HG03066 (cell line): ENCODE measurements at regions not wholly inside any gene's neighbourhood (a gene's known extent, or its start where the extent isn't known, plus 50 kb on each side); places are given as distances from the start of the nearest gene placed in this dataset.
"Not testable (repeated sequence)": the region's sequence is repeated elsewhere in the genome, so short reads cannot be mapped to it uniquely, and the experiment has no call there.

ENCODE experiments used
- ATAC-seq: cut with Tn5 transposase; IDR thresholded peaks from one replicate; pipeline ENCODE4 v1.9.1; 2021; ENCODE audit warnings: low read depth; ENCODE audit not compliant: unreplicated experiment

DNA sequence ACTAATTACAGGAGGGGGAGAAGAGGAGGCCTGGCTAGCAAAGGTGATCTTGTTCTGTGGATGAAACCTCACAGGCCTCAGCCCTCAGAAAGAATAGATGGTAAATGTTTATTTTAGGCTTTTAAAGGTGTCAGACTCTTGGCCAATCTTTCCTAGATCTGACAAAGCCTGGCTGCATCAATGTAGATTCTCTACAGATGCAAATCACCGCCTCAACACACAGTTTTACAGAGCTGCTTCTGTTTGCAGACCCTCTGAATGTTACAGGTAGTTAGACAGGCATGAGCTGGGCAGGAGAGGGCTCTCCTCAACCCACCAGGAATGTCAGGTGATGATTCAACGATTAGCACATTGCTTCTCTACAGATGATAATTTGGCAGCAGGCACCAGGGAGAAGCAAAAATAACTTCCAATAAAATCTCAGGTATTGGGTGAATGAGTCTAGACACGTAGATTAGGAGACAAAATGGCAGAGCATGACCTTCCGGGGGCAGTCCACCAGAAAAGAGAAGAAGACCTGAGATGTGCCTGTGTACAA is 105.4 kb upstream of the VANGL1 start:
- no peak for ATAC-seq

DNA sequence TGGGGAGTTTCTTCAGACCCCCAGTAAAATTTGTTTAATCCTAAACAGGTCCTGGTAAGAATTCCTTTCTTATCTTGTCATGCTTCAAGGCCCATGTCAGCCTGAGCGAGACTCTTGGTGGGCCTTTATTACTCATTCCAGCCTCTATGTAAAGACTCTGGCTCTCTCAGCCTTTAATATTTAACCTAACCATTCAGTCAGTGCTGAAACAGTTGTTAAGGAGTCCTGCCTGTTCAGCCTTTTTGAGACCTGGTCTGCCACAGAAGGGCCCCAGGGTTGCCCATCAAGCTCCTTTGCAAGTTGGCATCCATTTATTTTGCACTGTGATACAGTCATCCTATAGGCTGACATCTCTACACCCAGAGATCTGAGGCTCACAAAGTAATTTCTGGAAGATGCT is 107.7 kb upstream of the VANGL1 start:
- no peak for ATAC-seq

- no peak for ATAC-seq
Observed at GRCh38 chr1:115531631-115532264, 110.0 kb upstream of the VANGL1 start.

- no peak for ATAC-seq
Observed at GRCh38 chr1:115530407-115530806, 111.4 kb upstream of the VANGL1 start.

GRCh38 chr1:115529216-115529897 is 112.4 kb upstream of the VANGL1 start:
- no peak for ATAC-seq

DNA sequence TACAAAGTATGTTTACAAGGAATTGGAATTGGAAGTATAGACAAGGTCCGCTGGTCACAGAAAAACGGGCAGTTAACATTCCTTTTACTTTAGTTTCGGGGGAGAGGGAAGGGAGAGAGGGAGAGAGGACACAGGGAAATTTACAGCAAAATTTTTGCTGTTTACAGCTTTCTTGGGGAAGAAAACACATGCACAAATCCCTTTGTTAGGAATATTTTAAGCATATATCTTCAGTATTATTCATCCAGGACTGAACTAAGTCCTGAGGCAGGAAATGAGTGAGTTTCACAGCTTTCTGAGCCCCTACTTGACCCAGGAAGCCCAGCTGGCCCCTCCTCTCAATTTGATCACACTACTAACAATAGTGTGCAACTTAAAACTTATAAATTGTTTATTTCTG is 113.4 kb upstream of the VANGL1 start:
- ATAC-seq = not testable (repeated sequence)

DNA sequence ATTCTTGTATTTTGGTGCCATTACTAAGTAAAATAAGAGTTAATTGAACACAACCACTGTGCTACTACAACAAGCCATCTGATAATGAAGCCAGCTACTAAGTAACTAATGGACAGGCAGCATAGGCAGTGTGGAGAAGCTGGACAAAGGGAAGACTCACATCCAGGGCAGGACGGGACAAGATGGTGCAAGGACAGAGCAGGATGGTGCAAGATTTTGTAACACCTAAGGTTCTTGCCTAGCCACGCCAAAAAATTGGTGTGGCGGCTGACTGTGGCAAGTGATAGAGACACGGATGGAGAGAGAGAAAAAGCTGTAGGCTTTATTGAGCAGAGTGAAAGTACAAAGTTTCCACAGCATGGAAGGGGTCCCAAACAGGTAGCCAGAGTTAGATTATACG is 114.0 kb upstream of the VANGL1 start:
- no peak for ATAC-seq

- ATAC-seq = no peak
Observed at GRCh38 chr1:115526900-115527299, 114.9 kb upstream of the VANGL1 start.

DNA sequence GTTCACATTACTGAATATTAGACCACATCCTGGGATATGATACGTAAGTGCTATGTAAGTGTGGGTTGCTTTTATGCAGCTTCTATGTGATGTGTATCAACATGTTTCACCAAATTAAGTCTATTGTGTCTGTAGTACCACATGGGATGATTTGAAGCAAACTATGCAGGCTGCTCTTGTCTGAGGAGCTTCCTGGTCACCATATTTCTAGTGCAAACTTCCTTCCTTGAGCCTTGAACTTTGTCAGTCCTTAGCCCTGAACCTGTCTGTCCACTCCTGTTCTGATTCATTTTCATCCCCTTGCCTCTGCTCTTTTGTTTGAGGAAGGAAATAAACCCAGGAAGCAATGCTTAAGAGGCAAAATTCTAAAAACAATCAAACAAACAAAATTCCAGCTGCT is 117.5 kb upstream of the VANGL1 start:
- no peak for ATAC-seq

DNA sequence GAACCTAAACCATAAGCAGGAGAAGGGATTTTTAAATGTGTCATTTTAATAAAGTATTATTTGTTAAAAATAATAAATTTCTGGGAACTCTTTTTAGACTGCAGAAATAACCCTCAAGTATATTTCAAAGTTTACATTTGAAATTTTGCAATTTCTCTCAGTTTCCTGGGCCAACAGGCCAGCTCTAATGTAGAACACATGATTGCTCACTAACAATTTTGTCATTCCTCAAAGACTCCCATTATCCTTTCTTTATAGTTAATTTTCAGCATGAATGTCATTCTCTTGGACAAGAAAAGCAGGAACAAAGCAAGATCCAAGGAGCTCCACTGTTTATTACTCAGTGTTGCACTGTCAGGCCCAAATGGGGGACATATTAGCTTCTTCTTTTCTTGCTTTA is 119.4 kb upstream of the VANGL1 start:
- ATAC-seq = no peak

DNA sequence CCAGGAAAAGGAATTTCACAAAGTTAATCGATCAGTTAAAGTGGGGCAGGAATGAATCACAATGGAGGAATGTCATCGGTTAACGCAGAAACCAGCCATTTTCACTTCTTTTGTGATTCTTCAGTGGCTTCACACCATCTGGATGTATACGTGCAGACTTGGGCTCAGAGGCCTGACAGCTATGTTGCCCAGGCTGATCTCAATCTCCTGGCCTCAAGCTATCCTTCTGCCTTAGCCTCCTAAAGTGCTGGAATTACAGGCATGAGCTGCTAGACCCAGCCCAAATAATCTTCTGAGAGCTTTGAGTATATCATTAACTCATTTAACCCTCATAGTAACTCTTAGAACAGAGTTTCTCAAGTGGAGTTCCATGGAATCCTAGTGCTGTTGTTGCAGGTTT is 126.5 kb upstream of the VANGL1 start:
- ATAC-seq = no peak

DNA sequence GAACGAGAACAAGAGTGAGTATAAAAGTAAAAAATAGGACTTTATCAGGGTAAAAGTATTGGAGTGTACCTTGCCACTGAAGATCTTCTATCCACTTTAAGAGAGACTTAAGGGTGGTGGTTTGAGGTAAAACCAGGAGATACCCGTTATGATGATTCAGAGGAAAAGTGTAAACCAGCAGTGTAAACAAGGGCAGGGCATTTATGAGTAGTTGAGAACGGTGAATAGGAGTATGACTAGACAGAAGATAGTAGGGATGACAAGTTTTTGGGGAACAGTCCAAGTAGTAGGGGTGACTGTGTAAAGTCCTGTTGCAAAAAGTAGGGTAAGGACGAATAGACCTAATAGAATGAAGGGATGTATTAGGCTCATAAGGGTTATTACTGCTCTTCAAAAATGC is 131.5 kb upstream of the VANGL1 start:
- ATAC-seq = not testable (repeated sequence)

DNA sequence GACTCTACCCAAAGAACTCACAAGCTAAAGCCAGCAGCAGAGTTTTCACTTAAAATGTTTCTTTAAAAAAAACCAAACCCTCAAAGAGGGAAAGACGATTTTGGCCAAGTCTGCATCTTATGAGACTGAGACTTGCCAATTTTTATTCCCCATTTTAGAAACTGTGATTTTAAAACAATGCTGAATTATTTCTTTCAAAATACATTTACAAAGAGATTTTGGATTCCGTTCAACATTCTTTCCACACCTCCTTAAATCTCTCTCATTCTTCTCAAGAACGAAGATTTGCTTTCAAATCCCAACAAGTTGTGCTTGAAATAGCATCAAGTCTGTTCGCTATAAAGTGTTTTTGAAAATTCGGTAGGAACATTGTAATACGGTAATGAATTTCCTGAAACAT is 133.9 kb upstream of the VANGL1 start:
- no peak for ATAC-seq

GRCh38 chr1:115506924-115507589 is 134.7 kb upstream of the VANGL1 start:
- no peak for ATAC-seq

- no peak for ATAC-seq
Observed at GRCh38 chr1:115506518-115506917, 135.3 kb upstream of the VANGL1 start.

- no peak for ATAC-seq
Observed at GRCh38 chr1:115505148-115505571, 136.6 kb upstream of the VANGL1 start.

DNA sequence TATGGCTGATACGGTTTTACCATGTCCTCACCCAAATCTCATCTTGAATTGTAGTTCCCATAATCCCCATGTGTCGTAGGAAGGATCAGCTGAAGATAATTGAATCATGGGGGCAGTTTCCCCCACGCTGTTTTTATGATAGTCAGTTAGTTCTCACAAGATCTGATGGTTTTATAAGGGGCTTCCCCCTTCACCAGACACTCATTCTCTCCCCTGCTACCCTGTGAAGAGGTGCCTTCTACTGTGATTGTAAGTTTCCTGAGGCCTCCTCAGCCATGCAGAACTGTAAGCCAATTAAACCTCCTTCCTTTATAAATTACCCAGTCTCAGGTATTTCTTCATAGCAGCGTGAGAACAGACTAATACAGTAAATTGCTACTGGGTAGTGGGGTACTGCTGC is 139.6 kb upstream of the VANGL1 start:
- ATAC-seq = not testable (repeated sequence)

- ATAC-seq = no peak
Observed at GRCh38 chr1:115501476-115501875, 140.3 kb upstream of the VANGL1 start.

DNA sequence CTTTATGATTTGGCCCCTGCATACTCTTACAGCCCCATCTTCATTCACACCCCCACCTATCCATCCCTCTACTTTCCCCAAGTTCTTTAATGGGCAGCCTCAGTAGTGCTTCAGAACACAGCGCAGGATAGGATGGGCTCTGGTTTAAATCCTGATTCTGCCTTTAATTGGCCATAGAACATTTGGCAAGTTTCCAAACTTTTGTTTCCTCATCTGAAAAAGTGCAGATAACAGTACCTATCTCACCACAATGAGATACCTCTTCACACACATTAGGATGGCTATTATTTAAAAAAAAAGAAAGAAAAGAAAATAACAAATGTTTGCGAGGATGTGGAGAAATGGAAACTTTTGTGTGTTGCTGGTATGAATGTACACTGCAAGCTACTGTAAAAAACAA is 142.5 kb upstream of the VANGL1 start:
- no peak for ATAC-seq

DNA sequence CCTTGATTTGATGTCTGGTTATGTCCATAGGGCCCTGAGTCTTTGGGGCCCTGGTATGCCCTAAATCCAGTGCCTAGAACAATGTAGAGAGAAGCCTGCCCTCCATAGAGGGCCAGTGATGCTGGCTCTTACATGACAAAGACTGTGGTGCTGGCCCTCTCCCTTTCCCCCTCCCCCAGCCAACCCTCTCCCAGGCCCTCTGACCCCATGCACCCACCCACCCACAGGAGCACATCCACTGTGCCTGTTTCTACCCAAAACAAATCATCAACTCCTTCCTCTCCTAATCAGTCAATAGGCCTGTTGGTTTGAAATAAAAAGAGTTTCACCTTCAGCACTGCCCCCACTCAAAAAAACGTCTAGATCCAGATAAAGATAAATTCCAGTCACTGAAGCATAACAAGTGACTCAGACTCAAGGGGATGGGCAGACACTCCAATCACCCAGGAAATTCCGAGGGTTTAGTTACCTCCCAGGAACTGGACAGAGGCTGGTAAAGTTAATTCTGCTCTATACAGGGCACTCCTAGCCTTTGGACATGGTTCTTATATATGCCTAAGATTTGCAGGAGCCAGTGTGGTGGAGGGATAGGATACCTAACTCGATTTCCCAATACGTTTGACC is 144.8 kb upstream of the VANGL1 start:
- no peak for ATAC-seq

- no peak for ATAC-seq
Observed at GRCh38 chr1:115495625-115496024, 146.1 kb upstream of the VANGL1 start.
